AG04450 (cell line): ENCODE measurements at regions not wholly inside any gene's neighbourhood (a gene's known extent, or its start where the extent isn't known, plus 50 kb on each side); places are given as distances from the start of the nearest gene placed in this dataset.

Experiments
- CTCF ChIA-PET: fragments of 300-600, 350-600 bp; formaldehyde crosslinking; extraction: SDS; loops from one replicate; lab custom pipeline; 2022; ENCODE audit warnings: antibody characterized with exemption, inconsistent platforms; lab: Charles Lee
- POLR2A ChIA-PET: fragments of 350-600 bp; formaldehyde crosslinking; extraction: SDS; loops from one replicate; lab custom pipeline; 2021; ENCODE audit warnings: antibody characterized with exemption, inconsistent platforms; lab: Yijun Ruan, JAX
- DNase-seq: peaks from one replicate; pipeline ENCODE4 v3.0.0-alpha.2; 2011; ENCODE audit warnings: low read depth, low spot score
- H3K27ac ChIP-seq: one replicate; pipeline ENCODE4 v1.5.1; 2012; ENCODE audit warnings: low read depth, low read length, control low read depth
- H3K27me3 ChIP-seq: one replicate; pipeline ENCODE4 v1.6.0; 2012; ENCODE audit warnings: low read length; ENCODE audit not compliant: control insufficient read depth, insufficient read depth
- H3K4me3 ChIP-seq: 2 replicates; pipeline ENCODE4 v1.5.1; 2011; ENCODE audit warnings: mild to moderate bottlenecking, low read depth, low read length, control low read depth
- H3K9me3 ChIP-seq: 2 replicates; pipeline ENCODE4 v1.5.1; 2012; ENCODE audit warnings: low read length; ENCODE audit not compliant: control insufficient read depth, insufficient read depth
- TF ChIP-seq, protein P1 (sequence below): IDR thresholded peaks from 2 replicates; pipeline ENCODE4 v1.5.1; 2011; ENCODE audit warnings: low read depth, low read length, control low read depth, inconsistent platforms

DNA sequence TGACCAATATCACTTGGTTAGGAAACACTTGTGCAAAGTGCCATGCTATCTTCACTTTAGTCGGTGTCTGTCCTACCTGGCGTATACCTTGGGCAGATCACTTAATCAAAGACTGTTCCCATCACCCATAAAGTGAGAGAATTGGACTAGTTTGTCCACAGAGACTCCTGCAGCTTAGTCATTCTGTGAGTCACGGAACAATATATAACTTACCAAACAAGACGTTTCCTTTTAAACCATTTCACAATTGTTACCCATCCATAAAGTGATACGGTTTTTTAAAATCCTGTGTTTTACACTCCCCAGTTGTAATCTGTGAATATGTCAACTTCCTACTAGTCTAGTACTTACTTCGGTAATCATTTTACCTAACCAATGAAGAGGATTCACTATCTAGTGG, 499.3 kb upstream of the SMIM21 start:
- POLR2A ChIA-PET, result no interaction called here
- CTCF ChIA-PET, result no interaction called here
- H3K27me3 ChIP-seq, result no peaks in the 10 kb centered on the region
- H3K9me3 ChIP-seq, result no peaks in the 10 kb centered on the region; the same call in 1 of the 2 replicates
- no peak overlapping the region for H3K4me3 ChIP-seq
- no peak overlapping the region for H3K27ac ChIP-seq
- TF ChIP-seq, protein P1, sequence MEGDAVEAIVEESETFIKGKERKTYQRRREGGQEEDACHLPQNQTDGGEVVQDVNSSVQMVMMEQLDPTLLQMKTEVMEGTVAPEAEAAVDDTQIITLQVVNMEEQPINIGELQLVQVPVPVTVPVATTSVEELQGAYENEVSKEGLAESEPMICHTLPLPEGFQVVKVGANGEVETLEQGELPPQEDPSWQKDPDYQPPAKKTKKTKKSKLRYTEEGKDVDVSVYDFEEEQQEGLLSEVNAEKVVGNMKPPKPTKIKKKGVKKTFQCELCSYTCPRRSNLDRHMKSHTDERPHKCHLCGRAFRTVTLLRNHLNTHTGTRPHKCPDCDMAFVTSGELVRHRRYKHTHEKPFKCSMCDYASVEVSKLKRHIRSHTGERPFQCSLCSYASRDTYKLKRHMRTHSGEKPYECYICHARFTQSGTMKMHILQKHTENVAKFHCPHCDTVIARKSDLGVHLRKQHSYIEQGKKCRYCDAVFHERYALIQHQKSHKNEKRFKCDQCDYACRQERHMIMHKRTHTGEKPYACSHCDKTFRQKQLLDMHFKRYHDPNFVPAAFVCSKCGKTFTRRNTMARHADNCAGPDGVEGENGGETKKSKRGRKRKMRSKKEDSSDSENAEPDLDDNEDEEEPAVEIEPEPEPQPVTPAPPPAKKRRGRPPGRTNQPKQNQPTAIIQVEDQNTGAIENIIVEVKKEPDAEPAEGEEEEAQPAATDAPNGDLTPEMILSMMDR, result no peak
- no peak for DNase-seq

DNA sequence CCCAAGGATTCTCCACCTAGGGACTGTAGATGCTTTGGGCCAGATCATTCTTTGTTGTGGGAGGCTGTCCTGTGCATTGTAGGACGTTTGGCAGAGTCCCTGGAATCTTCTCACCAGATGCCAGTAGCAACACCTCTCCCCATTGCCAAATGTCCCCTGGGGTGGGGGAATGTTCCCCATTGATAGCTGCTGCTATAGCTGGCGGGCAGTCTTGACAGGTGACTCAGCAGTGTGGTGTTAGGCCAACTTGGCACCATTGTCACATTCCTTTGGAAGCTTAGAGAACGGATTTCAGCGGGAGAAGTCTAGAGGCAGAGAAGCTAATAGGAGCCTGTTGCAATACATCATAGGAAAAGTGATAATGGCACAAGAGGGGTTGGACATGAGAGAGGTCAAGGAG, 495.7 kb upstream of the SMIM21 start:
- DNase-seq, result no peak
- TF ChIP-seq, protein P1, result no peak
- H3K4me3 ChIP-seq, result no peak overlapping the region
- H3K27me3 ChIP-seq, result no peaks in the 10 kb centered on the region
- H3K9me3 ChIP-seq, result no peaks in the 10 kb centered on the region; the same call in 1 of the 2 replicates
- no peak overlapping the region for H3K27ac ChIP-seq
- ChIA-PET POLR2A (interaction anchor here (0.6 kb wide), 1 partner anchor 8 kb away, joined by 9 read pairs; no protein-coding TSS in a partner anchor), CTCF (no interaction called here)

DNA sequence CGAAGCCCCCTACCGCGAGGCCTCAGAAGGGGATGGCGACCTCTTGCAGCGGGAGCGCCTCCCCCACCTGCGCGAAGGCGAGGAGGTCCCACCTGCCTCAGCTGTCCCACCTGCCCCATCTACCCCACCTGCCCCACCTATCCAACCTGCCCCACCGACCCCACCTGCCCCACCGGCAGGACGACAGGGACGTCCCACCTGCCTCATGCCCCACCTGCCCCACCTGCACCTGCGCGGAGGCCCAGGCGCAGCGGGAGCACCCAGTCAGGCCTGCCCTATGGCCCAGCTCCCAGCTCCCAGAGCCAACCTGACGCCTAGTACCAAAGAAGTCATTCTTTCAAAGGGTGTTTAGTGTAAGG, 489.1 kb upstream of the SMIM21 start:
- POLR2A ChIA-PET, result no interaction called here
- no peak for DNase-seq
- CTCF ChIA-PET, result no interaction called here
- TF ChIP-seq, protein P1, result no peak
- Histone ChIP-seq H3K9me3 (peaks cover 12% of the 10 kb centered on the region), H3K4me3 (no peak overlapping the region), H3K27me3 (no peaks in the 10 kb centered on the region), H3K27ac (no peak overlapping the region)

DNA sequence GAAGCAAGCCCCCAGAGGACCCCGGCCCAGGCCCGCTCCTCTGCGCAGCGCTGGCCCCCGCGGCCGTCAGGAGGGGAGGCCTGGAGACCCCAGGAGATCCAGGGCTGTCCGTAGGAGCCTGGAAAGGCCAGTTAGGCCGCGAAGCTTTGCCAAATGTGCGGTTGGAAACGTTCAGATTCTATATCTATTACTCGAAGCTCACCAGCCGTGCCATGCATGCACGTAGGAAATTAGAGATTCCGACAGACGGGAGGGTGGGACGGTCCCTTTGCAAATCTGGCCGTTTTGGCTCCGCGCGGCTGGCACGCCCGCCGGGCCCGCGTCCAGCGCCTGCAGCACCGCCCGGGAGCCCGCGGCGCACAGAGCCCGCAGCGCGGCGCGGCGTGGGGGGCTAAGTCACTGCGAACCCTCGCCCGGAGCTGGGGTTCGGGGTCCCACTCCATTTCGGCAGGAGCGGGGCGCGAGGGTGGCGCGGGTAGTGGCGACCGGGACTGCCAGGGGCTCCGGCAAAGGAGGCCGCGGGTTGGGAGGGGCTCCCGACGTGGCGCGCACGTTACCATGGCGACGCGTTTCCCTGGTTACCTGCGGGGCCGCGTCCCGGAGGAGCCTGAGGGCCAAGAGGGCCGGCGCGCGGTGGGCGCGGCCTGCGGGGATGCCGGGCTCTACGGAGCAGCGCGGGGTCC, 488.6 kb upstream of the SMIM21 start:
- no peaks in the 10 kb centered on the region for H3K27me3 ChIP-seq
- POLR2A ChIA-PET, result no interaction called here
- H3K4me3 ChIP-seq, result no peak overlapping the region
- no peak for DNase-seq
- TF ChIP-seq, protein P1, result no peak
- peaks cover 12% of the 10 kb centered on the region for H3K9me3 ChIP-seq
- CTCF ChIA-PET, result no interaction called here
- no peak overlapping the region for H3K27ac ChIP-seq

DNA sequence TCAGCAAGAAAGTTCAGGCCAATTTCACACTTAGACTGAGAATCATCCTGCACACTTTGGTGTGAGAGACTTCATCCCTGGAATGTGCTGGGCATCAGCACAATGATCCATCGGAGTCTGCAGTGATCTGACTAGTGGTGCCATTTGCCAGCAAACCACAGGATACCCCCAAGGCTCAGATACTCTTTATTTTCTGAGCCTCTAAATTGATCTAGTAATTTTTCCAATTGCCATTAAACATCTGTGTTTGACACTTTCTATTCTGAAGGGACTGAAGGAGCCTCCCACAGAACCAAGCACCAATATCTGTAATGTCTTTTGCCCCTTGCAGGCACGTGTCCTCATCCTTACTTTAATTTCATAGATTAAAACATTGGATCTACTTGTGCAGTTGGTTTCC, 485.3 kb upstream of the SMIM21 start:
- Histone ChIP-seq H3K27me3 (no peaks in the 10 kb centered on the region), H3K4me3 (no peak overlapping the region), H3K27ac (no peak overlapping the region), H3K9me3 (peaks cover 11% of the 10 kb centered on the region)
- TF ChIP-seq, protein P1, result no peak
- DNase-seq, result no peak
- ChIA-PET POLR2A (no interaction called here), CTCF (no interaction called here)
